ENCODE measurements at regions not wholly inside any gene's neighbourhood (a gene's known extent, or its start where the extent isn't known, plus 50 kb on each side); places are given as distances from the start of the nearest gene placed in this dataset.

- Histone ChIP-seq H3K9ac (ENCODE audit: low read length in 2 of 2) (no peak overlapping the region), H3K27me3 (ENCODE audit: control insufficient read depth in 1 of 2, insufficient read depth in 2 of 2, low read length in 2 of 2) (peaks cover 2 to 3% of the 10 kb centered on the region in 2 donors), H3K36me3 (ENCODE audit: control insufficient read depth in 2 of 2, insufficient read depth in 2 of 2, low read length in 2 of 2) (no peaks in the 10 kb centered on the region), H3K27ac (ENCODE audit: low read length) (no peak overlapping the region), H3K9me3 (ENCODE audit: control insufficient read depth in 2 of 2, low read length in 2 of 2) (no peaks in the 10 kb centered on the region), H3K4me1 (ENCODE audit: control insufficient read depth, insufficient read depth, low read length) (peaks cover 7% of the 10 kb centered on the region), H3K4me3 (ENCODE audit: low read length in 2 of 2) (no peak overlapping the region)
Observed at GRCh38 chr17:83151442-83152226, 72.2 kb downstream of the METRNL start.

GRCh38 chr17:83152227-83152744 is 72.9 kb downstream of the METRNL start:
- H3K4me1 ChIP-seq (ENCODE audit: control insufficient read depth, insufficient read depth, low read length): peaks cover 7% of the 10 kb centered on the region
- H3K27ac ChIP-seq (ENCODE audit: low read length): no peak overlapping the region
- H3K27me3 ChIP-seq (ENCODE audit: control insufficient read depth in 1 of 2, insufficient read depth in 2 of 2, low read length in 2 of 2): peaks cover 2 to 3% of the 10 kb centered on the region in 2 donors

GRCh38 chr17:83152745-83153611 is 73.6 kb downstream of the METRNL start:
- Histone ChIP-seq H3K36me3 (ENCODE audit: control insufficient read depth in 2 of 2, insufficient read depth in 2 of 2, low read length in 2 of 2) (no peaks in the 10 kb centered on the region), H3K9me3 (ENCODE audit: control insufficient read depth in 2 of 2, low read length in 2 of 2) (no peaks in the 10 kb centered on the region), H3K4me1 (ENCODE audit: control insufficient read depth, insufficient read depth, low read length) (peaks cover 7% of the 10 kb centered on the region), H3K9ac (ENCODE audit: low read length in 2 of 2) (no peak overlapping the region), H3K4me3 (ENCODE audit: low read length in 2 of 2) (no peak overlapping the region), H3K27me3 (ENCODE audit: control insufficient read depth in 1 of 2, insufficient read depth in 2 of 2, low read length in 2 of 2) (peaks cover 2 to 3% of the 10 kb centered on the region in 2 donors), H3K27ac (ENCODE audit: low read length) (no peak overlapping the region)

More at GRCh38 chr17:83152227-83152744, 72.9 kb downstream of the METRNL start:
- Histone ChIP-seq H3K4me3 (ENCODE audit: low read length in 2 of 2) (no peak overlapping the region), H3K9ac (ENCODE audit: low read length in 2 of 2) (no peak overlapping the region), H3K36me3 (ENCODE audit: control insufficient read depth in 2 of 2, insufficient read depth in 2 of 2, low read length in 2 of 2) (no peaks in the 10 kb centered on the region), H3K9me3 (ENCODE audit: control insufficient read depth in 2 of 2, low read length in 2 of 2) (no peaks in the 10 kb centered on the region)

- no peak overlapping the region for H3K4me3 ChIP-seq (ENCODE audit: low read length in 2 of 2)
- peaks cover 2 to 3% of the 10 kb centered on the region in 2 donors for H3K27me3 ChIP-seq (ENCODE audit: control insufficient read depth in 1 of 2, insufficient read depth in 2 of 2, low read length in 2 of 2)
- H3K27ac ChIP-seq (ENCODE audit: low read length): no peak overlapping the region
- H3K9ac ChIP-seq (ENCODE audit: low read length in 2 of 2): no peak overlapping the region
- H3K36me3 ChIP-seq (ENCODE audit: control insufficient read depth in 2 of 2, insufficient read depth in 2 of 2, low read length in 2 of 2): no peaks in the 10 kb centered on the region
- peaks cover 7% of the 10 kb centered on the region for H3K4me1 ChIP-seq (ENCODE audit: control insufficient read depth, insufficient read depth, low read length)
- no peaks in the 10 kb centered on the region for H3K9me3 ChIP-seq (ENCODE audit: control insufficient read depth in 2 of 2, low read length in 2 of 2)
Observed at GRCh38 chr17:83153681-83154310, 74.4 kb downstream of the METRNL start.

GRCh38 chr17:83154311-83155127 is 75.1 kb downstream of the METRNL start:
- no peaks in the 10 kb centered on the region for H3K9me3 ChIP-seq (ENCODE audit: control insufficient read depth in 2 of 2, low read length in 2 of 2)
- no peak overlapping the region for H3K27ac ChIP-seq (ENCODE audit: low read length)
- H3K4me1 ChIP-seq (ENCODE audit: control insufficient read depth, insufficient read depth, low read length): peaks cover 7% of the 10 kb centered on the region
- H3K9ac ChIP-seq (ENCODE audit: low read length in 2 of 2): no peak overlapping the region
- no peaks in the 10 kb centered on the region for H3K36me3 ChIP-seq (ENCODE audit: control insufficient read depth in 2 of 2, insufficient read depth in 2 of 2, low read length in 2 of 2)
- peaks cover 2 to 3% of the 10 kb centered on the region in 2 donors for H3K27me3 ChIP-seq (ENCODE audit: control insufficient read depth in 1 of 2, insufficient read depth in 2 of 2, low read length in 2 of 2)
- H3K4me3 ChIP-seq (ENCODE audit: low read length in 2 of 2): no peak overlapping the region

GRCh38 chr17:83155128-83156121 is 76.0 kb downstream of the METRNL start:
- H3K4me3 ChIP-seq (ENCODE audit: low read length in 2 of 2): no peak overlapping the region
- H3K36me3 ChIP-seq (ENCODE audit: control insufficient read depth in 2 of 2, insufficient read depth in 2 of 2, low read length in 2 of 2): no peaks in the 10 kb centered on the region
- no peaks in the 10 kb centered on the region for H3K9me3 ChIP-seq (ENCODE audit: control insufficient read depth in 2 of 2, low read length in 2 of 2)
- peaks cover 7% of the 10 kb centered on the region for H3K4me1 ChIP-seq (ENCODE audit: control insufficient read depth, insufficient read depth, low read length)
- H3K27me3 ChIP-seq (ENCODE audit: control insufficient read depth in 1 of 2, insufficient read depth in 2 of 2, low read length in 2 of 2): peaks cover 2% of the 10 kb centered on the region in 2 donors
- H3K9ac ChIP-seq (ENCODE audit: low read length in 2 of 2): no peak overlapping the region
- H3K27ac ChIP-seq (ENCODE audit: low read length): no peak overlapping the region

GRCh38 chr17:83156408-83156807 is 77.0 kb downstream of the METRNL start:
- Histone ChIP-seq H3K4me1 (ENCODE audit: control insufficient read depth, insufficient read depth, low read length) (peaks cover 7% of the 10 kb centered on the region), H3K9me3 (ENCODE audit: control insufficient read depth in 2 of 2, low read length in 2 of 2) (no peaks in the 10 kb centered on the region), H3K27ac (ENCODE audit: low read length) (no peak overlapping the region), H3K9ac (ENCODE audit: low read length in 2 of 2) (no peak overlapping the region), H3K4me3 (ENCODE audit: low read length in 2 of 2) (no peak overlapping the region), H3K36me3 (ENCODE audit: control insufficient read depth in 2 of 2, insufficient read depth in 2 of 2, low read length in 2 of 2) (no peaks in the 10 kb centered on the region), H3K27me3 (ENCODE audit: control insufficient read depth in 1 of 2, insufficient read depth in 2 of 2, low read length in 2 of 2) (peaks cover under 1 to 2% of the 10 kb centered on the region in 2 donors)

GRCh38 chr17:83159204-83160049 is 80.0 kb downstream of the METRNL start:
- peaks cover 6% of the 10 kb centered on the region for H3K4me1 ChIP-seq (ENCODE audit: control insufficient read depth, insufficient read depth, low read length)
- no peaks in the 10 kb centered on the region for H3K9me3 ChIP-seq (ENCODE audit: control insufficient read depth in 2 of 2, low read length in 2 of 2)
- H3K36me3 ChIP-seq (ENCODE audit: control insufficient read depth in 2 of 2, insufficient read depth in 2 of 2, low read length in 2 of 2): no peaks in the 10 kb centered on the region
- H3K27me3 ChIP-seq (ENCODE audit: control insufficient read depth in 1 of 2, insufficient read depth in 2 of 2, low read length in 2 of 2): no peaks in the 10 kb centered on the region
- no peak overlapping the region for H3K4me3 ChIP-seq (ENCODE audit: low read length in 2 of 2)
- no peak overlapping the region for H3K9ac ChIP-seq (ENCODE audit: low read length in 2 of 2)
- H3K27ac ChIP-seq (ENCODE audit: low read length): no peak overlapping the region
